Daoy (cell line): ENCODE measurements at regions not wholly inside any gene's neighbourhood (a gene's known extent, or its start where the extent isn't known, plus 50 kb on each side); places are given as distances from the start of the nearest gene placed in this dataset.
"Not testable (repeated sequence)": the region's sequence is repeated elsewhere in the genome, so short reads cannot be mapped to it uniquely, and the experiment has no call there.

Experiments
- DNase-seq: peaks from one replicate; pipeline ENCODE4 v3.0.0-alpha.2; 2015; ENCODE audit warnings: low read depth

DNA sequence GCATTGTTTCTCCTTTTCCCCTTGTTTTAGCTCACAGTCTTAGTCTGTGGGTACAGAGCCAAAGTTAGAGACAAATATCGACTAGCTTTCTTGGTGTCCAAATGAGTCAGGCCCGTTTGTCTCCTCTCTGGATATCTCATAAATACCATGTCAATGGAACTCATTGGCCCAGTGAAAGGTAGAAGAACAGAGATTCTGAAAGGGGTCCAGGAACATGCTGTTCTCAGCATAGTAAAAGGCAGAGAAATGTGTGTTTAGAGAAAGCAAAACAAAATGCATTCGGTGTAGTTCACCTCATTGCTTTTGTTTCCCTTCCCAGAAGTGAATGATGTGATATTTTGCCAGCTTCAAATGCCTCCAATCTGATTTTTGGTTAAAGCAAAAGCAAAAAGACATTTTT, 238.6 kb upstream of the SLC8A1 start:
- DNase-seq, result no peak

GRCh38 chr2:40700231-40700954, 248.5 kb upstream of the SLC8A1 start:
- no peak for DNase-seq

DNA sequence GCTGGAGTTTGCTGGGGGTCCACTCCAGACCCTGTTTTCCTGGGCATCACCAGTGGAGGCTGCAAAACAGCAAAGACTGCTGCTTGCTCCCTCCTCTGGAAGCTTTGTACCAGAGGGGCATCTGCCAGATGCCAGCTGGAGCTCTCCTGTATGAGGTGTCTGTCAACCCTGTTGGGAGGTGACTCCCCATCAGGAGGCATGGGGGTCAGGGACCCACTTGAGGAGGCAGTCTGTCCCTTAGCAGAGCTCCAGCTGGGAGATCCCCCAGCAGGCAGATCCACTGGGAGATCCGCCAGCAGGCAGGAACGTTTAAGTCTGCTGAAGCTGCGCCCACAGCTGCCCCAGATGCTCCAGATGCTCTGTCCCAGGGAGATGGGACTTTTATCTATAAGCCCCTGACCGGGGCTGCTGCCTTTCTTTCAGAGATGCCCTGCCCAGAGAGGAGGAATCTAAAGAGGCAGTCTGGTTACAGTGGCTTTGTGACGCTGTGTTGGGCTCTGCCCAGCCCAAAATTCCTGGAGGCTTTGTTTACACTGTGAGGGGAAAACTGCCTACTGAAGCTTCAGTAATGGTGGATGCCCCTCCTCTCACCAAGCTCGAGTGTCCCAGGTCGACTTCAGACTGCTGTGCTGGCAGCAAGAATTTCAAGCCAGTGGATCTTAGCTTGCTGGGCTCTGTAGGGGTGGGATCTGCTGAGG, 260.5 kb upstream of the SLC8A1 start:
- not testable (repeated sequence) for DNase-seq

GRCh38 chr2:40716879-40717278, 265.0 kb upstream of the SLC8A1 start:
- peak; percentile 53 for DNase-seq

- no peak for DNase-seq
Observed at GRCh38 chr2:40719414-40719813, 267.5 kb upstream of the SLC8A1 start.

DNA sequence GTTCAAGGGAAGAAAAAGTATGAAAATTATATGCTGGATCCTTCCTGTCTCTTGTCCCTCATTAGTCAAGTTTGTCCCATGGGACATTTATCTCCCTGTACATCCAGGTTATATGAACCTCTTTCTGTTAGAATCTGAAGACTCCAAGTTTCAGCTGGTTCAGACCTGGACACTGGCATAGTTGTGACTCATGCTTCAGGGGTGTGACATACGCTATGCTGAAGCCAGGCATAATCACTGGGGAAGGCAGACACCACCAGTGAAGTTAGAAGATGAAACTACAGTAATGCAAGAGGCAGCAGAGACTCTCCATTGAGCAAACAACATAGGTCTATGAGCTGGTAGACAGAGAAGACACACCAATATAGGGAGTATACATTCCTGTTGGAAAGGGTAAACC, 269.7 kb upstream of the SLC8A1 start:
- DNase-seq, result peak; percentile 7

GRCh38 chr2:40723194-40723593, 271.3 kb upstream of the SLC8A1 start:
- no peak for DNase-seq

- DNase-seq, result no peak
Observed at GRCh38 chr2:40725040-40725439, 273.1 kb upstream of the SLC8A1 start.

GRCh38 chr2:40725950-40726349, 274.1 kb upstream of the SLC8A1 start:
- DNase-seq, result no peak

DNA sequence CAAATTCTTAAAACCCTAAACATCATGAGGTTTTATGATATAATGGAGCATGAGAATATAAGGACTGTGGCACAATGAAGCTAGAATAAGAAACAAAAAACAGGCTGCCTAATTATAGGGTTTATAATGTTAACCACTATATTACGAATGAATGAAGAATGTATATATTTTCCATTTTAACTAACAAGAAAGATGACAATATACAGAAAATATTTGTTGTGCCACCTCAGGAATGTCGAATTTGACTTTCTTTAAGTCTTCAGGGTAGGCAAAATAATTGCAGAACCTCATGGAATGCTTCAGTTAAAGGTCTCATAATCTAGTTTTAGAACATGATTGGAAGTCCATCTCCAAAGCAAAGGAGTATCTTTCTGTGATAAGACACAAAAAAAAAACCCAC, 282.9 kb upstream of the SLC8A1 start:
- peak; percentile 13 for DNase-seq

GRCh38 chr2:40737180-40737579, 285.3 kb upstream of the SLC8A1 start:
- DNase-seq, result no peak

- DNase-seq, result no peak
Observed at GRCh38 chr2:40740419-40740818, 288.5 kb upstream of the SLC8A1 start.

- DNase-seq, result no peak
Observed at GRCh38 chr2:40741532-40741931, 289.6 kb upstream of the SLC8A1 start.

DNA sequence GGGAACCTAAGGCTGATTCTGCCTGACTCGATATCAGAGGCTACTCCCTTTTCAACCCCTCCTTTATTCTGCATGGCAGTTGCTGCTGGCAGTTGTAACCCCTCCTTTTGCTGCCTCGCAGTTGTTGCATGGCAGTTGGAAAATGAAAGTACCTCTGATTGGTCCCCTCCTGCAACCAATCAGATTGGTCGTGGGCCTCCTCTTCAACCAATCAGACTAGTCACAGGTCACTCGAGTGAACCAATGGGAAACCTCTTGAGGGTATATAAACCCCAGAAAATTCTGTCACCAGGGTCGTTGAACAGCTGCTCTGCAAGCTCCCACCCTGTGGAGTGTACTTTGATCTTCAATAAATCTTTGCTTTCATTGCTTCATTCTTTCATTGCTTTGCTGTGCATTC, 294.3 kb upstream of the SLC8A1 start:
- peak; percentile 15 for DNase-seq

DNA sequence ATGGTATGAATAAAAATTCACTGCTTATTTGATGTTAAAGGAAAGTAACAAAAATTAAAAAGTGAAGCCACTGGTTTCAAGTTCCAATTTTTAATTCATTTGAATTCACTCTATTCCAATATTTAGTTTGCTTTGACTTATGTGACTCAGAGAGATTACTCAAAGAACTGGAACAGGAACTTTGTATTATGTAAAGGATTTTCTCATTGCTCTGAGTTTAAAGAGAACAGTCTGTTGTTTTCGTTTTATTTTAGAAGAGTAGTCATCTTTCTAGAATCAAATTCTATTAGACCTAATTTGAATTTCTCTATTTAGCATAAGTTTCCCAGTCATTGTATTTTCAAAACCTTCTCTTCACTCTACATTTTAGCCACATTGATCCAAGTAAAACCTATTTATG, 300.1 kb upstream of the SLC8A1 start:
- DNase-seq, result no peak

DNA sequence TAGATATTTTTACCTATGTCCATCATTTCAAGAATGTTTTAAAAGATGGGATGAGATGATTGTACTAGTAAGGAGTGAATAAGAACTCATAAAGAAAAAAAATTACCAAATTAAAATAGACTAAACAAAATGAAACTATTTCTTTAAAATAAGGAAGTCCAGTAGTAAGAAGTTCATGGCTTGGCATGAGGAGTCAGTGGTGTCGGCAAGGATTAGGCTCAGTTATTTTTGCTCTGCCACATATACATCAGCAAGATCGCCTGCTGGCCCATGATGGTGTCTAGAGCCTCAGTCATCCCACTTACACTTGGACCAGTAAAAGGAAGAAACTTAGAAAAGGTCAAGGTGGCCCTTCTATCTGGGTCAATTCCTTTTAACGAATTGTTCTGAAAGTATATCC, 300.9 kb upstream of the SLC8A1 start:
- DNase-seq, result no peak

GRCh38 chr2:40754912-40755311, 303.0 kb upstream of the SLC8A1 start:
- no peak for DNase-seq

DNA sequence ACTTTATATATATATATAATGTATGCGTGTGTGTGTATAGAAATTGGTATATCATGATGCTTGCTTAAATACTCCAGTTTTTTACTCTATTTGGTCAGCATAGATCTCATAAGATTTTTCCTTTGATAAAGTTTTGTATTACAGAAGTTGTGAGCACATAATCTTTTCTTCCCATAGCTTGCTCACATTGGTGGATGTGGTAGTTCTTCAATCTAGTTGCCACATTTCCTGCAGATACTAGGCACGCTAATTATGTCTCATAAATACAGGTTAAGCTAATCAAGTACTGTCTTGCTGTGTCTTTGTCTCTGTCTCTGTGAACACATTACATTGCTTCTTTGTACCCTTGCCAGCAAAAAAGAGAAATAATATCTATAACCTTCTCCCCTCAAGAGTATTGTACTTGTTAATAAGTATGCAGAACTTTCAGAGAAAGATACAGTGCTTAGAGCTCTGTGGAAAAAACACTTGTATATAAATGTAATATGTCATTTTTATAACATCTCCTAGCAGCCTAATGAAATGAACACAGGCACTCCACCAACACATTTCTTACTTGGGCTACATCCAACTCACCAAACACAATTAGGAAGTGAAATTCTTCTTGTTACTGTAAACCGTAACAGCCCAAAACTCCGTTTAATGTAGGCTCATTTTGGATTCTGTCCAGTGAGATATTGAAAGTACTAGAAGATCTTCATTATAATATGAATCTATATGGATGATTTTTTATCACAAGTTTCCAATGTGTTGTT, 306.7 kb upstream of the SLC8A1 start:
- DNase-seq, result no peak

DNA sequence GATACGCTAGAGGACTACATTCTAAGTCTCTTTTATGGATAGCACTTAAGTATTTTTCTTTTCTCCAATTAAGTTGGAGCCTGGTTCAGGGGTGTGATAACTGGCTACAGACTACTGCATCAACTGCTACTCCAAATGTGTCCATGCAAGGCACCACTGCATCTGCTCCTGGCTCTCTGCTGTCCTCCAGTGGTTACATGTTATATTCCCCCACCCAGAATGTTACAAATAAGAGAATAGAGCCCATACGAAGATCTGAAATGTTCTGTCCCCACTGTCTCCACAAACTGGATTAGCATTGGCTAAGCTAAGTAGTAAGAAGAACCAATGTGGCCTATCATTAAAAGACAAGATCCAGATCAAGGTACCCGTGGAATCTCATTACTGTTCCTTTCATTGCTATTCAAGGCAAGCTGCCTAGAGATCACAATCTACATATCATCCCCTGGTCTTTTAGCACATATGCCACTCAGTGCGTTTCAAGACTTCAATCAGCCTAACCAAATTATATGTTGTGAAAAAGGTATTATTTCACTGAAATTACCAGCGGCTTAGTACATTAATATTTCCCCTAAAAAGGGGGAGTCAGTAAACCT, 308.3 kb upstream of the SLC8A1 start:
- peak; percentile 19 for DNase-seq

- no peak for DNase-seq
Observed at GRCh38 chr2:40773291-40773690, 321.4 kb upstream of the SLC8A1 start.

GRCh38 chr2:40783704-40784103, 331.8 kb upstream of the SLC8A1 start:
- DNase-seq, result no peak

GRCh38 chr2:40786636-40787035, 334.7 kb upstream of the SLC8A1 start:
- no peak for DNase-seq
